Subcutaneous abdominal adipose tissue (tissue), 5 donors: ENCODE measurements at regions not wholly inside any gene's neighbourhood (a gene's known extent, or its start where the extent isn't known, plus 50 kb on each side); places are given as distances from the start of the nearest gene placed in this dataset.

ENCODE experiments used
- H3K27ac ChIP-seq: one replicate; pipeline ENCODE4 v1.7.0; 2013; ENCODE audit warnings: low read depth, mild to moderate bottlenecking, inconsistent platforms, low read length, moderate library complexity
- H3K27me3 ChIP-seq, 5 donors: one replicate each; pipeline ENCODE4 v1.7.0; 2013; ENCODE audit warnings: low read length in 5 of 5, inconsistent platforms in 1 of 5; ENCODE audit not compliant: control insufficient read depth in 5 of 5, insufficient read depth in 4 of 5
- H3K36me3 ChIP-seq, 5 donors: one replicate each; pipeline ENCODE4 v1.7.0; 2013; ENCODE audit warnings: low read length in 5 of 5; ENCODE audit not compliant: control insufficient read depth in 5 of 5, insufficient read depth in 5 of 5
- H3K4me1 ChIP-seq, 5 donors: one replicate each; pipeline ENCODE4 v1.7.0; 2013; ENCODE audit warnings: low read length in 5 of 5, mild to moderate bottlenecking in 3 of 5, moderate library complexity in 1 of 5; ENCODE audit not compliant: control insufficient read depth in 5 of 5, insufficient read depth in 5 of 5
- H3K4me3 ChIP-seq, 5 donors: one replicate each; pipeline ENCODE4 v1.7.0; 2013; ENCODE audit warnings: low read length in 5 of 5, low read depth in 1 of 5
- H3K9ac ChIP-seq, 5 donors: one replicate each; pipeline ENCODE4 v1.7.0; 2013; ENCODE audit warnings: low read length in 5 of 5, mild to moderate bottlenecking in 4 of 5, moderate library complexity in 3 of 5
- H3K9me3 ChIP-seq, 5 donors: one replicate each; pipeline ENCODE4 v1.7.0; 2013; ENCODE audit warnings: low read length in 5 of 5; ENCODE audit not compliant: control insufficient read depth in 5 of 5
- donor health status: healthy.
- donor health status: healthy.
- donor health status: healthy.
- donor health status: healthy.
- donor health status: healthy.

- no peaks in the 10 kb centered on the region for H3K9me3 ChIP-seq
- no peaks in the 10 kb centered on the region for H3K36me3 ChIP-seq
- H3K4me1 ChIP-seq, result peaks cover 0 to 35% (median 25%) of the 10 kb centered on the region in 5 donors
- H3K27ac ChIP-seq, result no peak overlapping the region
- no peak overlapping the region for H3K9ac ChIP-seq
- no peaks in the 10 kb centered on the region for H3K27me3 ChIP-seq
- no peak overlapping the region for H3K4me3 ChIP-seq
Observed at GRCh38 chr7:41878309-41879295, 175.7 kb upstream of the INHBA start.

- Histone ChIP-seq H3K4me3 (no peak overlapping the region), H3K9me3 (no peaks in the 10 kb centered on the region), H3K27me3 (no peaks in the 10 kb centered on the region), H3K27ac (no peak overlapping the region), H3K36me3 (no peaks in the 10 kb centered on the region), H3K9ac (no peak overlapping the region), H3K4me1 (peaks cover 0 to 25% (median 17%) of the 10 kb centered on the region in 5 donors)
Observed at GRCh38 chr7:41877118-41877517, 174.2 kb upstream of the INHBA start.

GRCh38 chr7:41875513-41875912, 172.6 kb upstream of the INHBA start:
- Histone ChIP-seq H3K27ac (no peak overlapping the region), H3K4me3 (no peak overlapping the region), H3K9ac (no peak overlapping the region), H3K36me3 (no peaks in the 10 kb centered on the region), H3K9me3 (no peaks in the 10 kb centered on the region), H3K27me3 (no peaks in the 10 kb centered on the region), H3K4me1 (peaks cover 0 to 16% (median 7%) of the 10 kb centered on the region in 5 donors)

GRCh38 chr7:41874201-41874785, 171.4 kb upstream of the INHBA start:
- Histone ChIP-seq H3K9me3 (no peaks in the 10 kb centered on the region), H3K27ac (no peak overlapping the region), H3K27me3 (no peaks in the 10 kb centered on the region), H3K36me3 (no peaks in the 10 kb centered on the region), H3K9ac (no peak overlapping the region), H3K4me3 (no peak overlapping the region), H3K4me1 (peaks cover 0 to 14% (median 3%) of the 10 kb centered on the region in 5 donors)

- Histone ChIP-seq H3K9me3 (no peaks in the 10 kb centered on the region), H3K9ac (no peak overlapping the region), H3K4me1 (peaks cover 0 to 11% (median 4%) of the 10 kb centered on the region in 5 donors)
Observed at GRCh38 chr7:41873741-41874140, 170.9 kb upstream of the INHBA start.

GRCh38 chr7:41872966-41873365, 170.1 kb upstream of the INHBA start:
- no peaks in the 10 kb centered on the region for H3K9me3 ChIP-seq
- no peak overlapping the region for H3K4me3 ChIP-seq
- H3K9ac ChIP-seq, result no peak overlapping the region
- H3K27me3 ChIP-seq, result no peaks in the 10 kb centered on the region
- peaks cover 0 to 11% (median 4%) of the 10 kb centered on the region in 5 donors for H3K4me1 ChIP-seq
- no peaks in the 10 kb centered on the region for H3K36me3 ChIP-seq
- no peak overlapping the region for H3K27ac ChIP-seq

More at GRCh38 chr7:41873741-41874140, 170.9 kb upstream of the INHBA start:
- Histone ChIP-seq H3K27me3 (no peaks in the 10 kb centered on the region), H3K27ac (no peak overlapping the region), H3K4me3 (no peak overlapping the region), H3K36me3 (no peaks in the 10 kb centered on the region)

- no peaks in the 10 kb centered on the region for H3K36me3 ChIP-seq
- H3K27me3 ChIP-seq, result no peaks in the 10 kb centered on the region
- H3K4me1 ChIP-seq, result peaks cover 0 to 10% (median 4%) of the 10 kb centered on the region in 5 donors
- peaks cover 0 to 2% (median under 1%) of the 10 kb centered on the region in 5 donors for H3K9me3 ChIP-seq
- no peak overlapping the region for H3K9ac ChIP-seq
- H3K4me3 ChIP-seq, result no peak overlapping the region
- H3K27ac ChIP-seq, result no peak overlapping the region
Observed at GRCh38 chr7:41870461-41871138, 167.7 kb upstream of the INHBA start.

- H3K36me3 ChIP-seq, result no peaks in the 10 kb centered on the region
- H3K4me3 ChIP-seq, result no peak overlapping the region
- H3K4me1 ChIP-seq, result peaks cover 0 to 9% (median 4%) of the 10 kb centered on the region in 5 donors
- H3K27me3 ChIP-seq, result no peaks in the 10 kb centered on the region
- no peak overlapping the region for H3K27ac ChIP-seq
- peaks cover under 1 to 8% (median 5%) of the 10 kb centered on the region in 5 donors for H3K9me3 ChIP-seq
- no peak overlapping the region for H3K9ac ChIP-seq
Observed at GRCh38 chr7:41869997-41870396, 167.1 kb upstream of the INHBA start.

GRCh38 chr7:41869596-41869995, 166.7 kb upstream of the INHBA start:
- Histone ChIP-seq H3K4me3 (no peak overlapping the region), H3K9ac (no peak overlapping the region), H3K9me3 (peaks cover 3 to 12% (median 8%) of the 10 kb centered on the region in 5 donors), H3K4me1 (peaks cover 0 to 9% (median 4%) of the 10 kb centered on the region in 5 donors), H3K36me3 (no peaks in the 10 kb centered on the region), H3K27me3 (no peaks in the 10 kb centered on the region), H3K27ac (no peak overlapping the region)
